ENCODE measurements at regions not wholly inside any gene's neighbourhood (a gene's known extent, or its start where the extent isn't known, plus 50 kb on each side); places are given as distances from the start of the nearest gene placed in this dataset.
"Not testable (repeated sequence)": the region's sequence is repeated elsewhere in the genome, so short reads cannot be mapped to it uniquely, and the experiment has no call there.

- DNase-seq (ENCODE audit: low spot score), result not testable (repeated sequence)
These were observed 557.8 kb upstream of the C16orf82 start for GRCh38 chr16:26508946-26509345.

- no peak for DNase-seq (ENCODE audit: low spot score)
These were observed 555.8 kb upstream of the C16orf82 start for GRCh38 chr16:26510924-26511323.

GRCh38 chr16:26511463-26511862, 555.3 kb upstream of the C16orf82 start:
- no peak for DNase-seq (ENCODE audit: low spot score)

GRCh38 chr16:26521626-26522025, 545.1 kb upstream of the C16orf82 start:
- no peak for DNase-seq (ENCODE audit: low spot score)

GRCh38 chr16:26524281-26524680, 542.4 kb upstream of the C16orf82 start:
- no peak for DNase-seq (ENCODE audit: low spot score)

GRCh38 chr16:26524846-26525245, 541.9 kb upstream of the C16orf82 start:
- no peak for DNase-seq (ENCODE audit: low spot score)

- DNase-seq (ENCODE audit: low spot score), result no peak
These were observed 540.9 kb upstream of the C16orf82 start for GRCh38 chr16:26525856-26526255.

GRCh38 chr16:26526633-26527032, 540.1 kb upstream of the C16orf82 start:
- no peak for DNase-seq (ENCODE audit: low spot score)

- no peak for DNase-seq (ENCODE audit: low spot score)
These were observed 536.0 kb upstream of the C16orf82 start for GRCh38 chr16:26530584-26531289.

GRCh38 chr16:26531290-26531730, 535.4 kb upstream of the C16orf82 start:
- DNase-seq (ENCODE audit: low spot score), result no peak

GRCh38 chr16:26532456-26532855, 534.3 kb upstream of the C16orf82 start:
- no peak for DNase-seq (ENCODE audit: low spot score)

GRCh38 chr16:26542198-26542597, 524.5 kb upstream of the C16orf82 start:
- DNase-seq (ENCODE audit: low spot score), result no peak

- DNase-seq (ENCODE audit: low spot score), result no peak
These were observed 520.2 kb upstream of the C16orf82 start for GRCh38 chr16:26546573-26546972.

GRCh38 chr16:26547681-26548080, 519.0 kb upstream of the C16orf82 start:
- DNase-seq (ENCODE audit: low spot score), result no peak

GRCh38 chr16:26550111-26550610, 516.6 kb upstream of the C16orf82 start:
- peak; percentile 24 for DNase-seq (ENCODE audit: low spot score)

GRCh38 chr16:26554030-26554429, 512.7 kb upstream of the C16orf82 start:
- DNase-seq (ENCODE audit: low spot score), result no peak

- DNase-seq (ENCODE audit: low spot score), result no peak
These were observed 505.4 kb upstream of the C16orf82 start for GRCh38 chr16:26561303-26561702.

GRCh38 chr16:26563018-26563417, 503.7 kb upstream of the C16orf82 start:
- DNase-seq (ENCODE audit: low spot score), result no peak

GRCh38 chr16:26567356-26567755, 499.4 kb upstream of the C16orf82 start:
- DNase-seq (ENCODE audit: low spot score), result no peak

GRCh38 chr16:26569793-26570192, 496.9 kb upstream of the C16orf82 start:
- DNase-seq (ENCODE audit: low spot score), result no peak

- DNase-seq (ENCODE audit: low spot score), result no peak
These were observed 488.0 kb upstream of the C16orf82 start for GRCh38 chr16:26578748-26579147.

GRCh38 chr16:26583803-26584202, 482.9 kb upstream of the C16orf82 start:
- no peak for DNase-seq (ENCODE audit: low spot score)

GRCh38 chr16:26593700-26594099, 473.0 kb upstream of the C16orf82 start:
- DNase-seq (ENCODE audit: low spot score), result no peak

- DNase-seq (ENCODE audit: low spot score), result no peak
These were observed 472.1 kb upstream of the C16orf82 start for GRCh38 chr16:26594666-26595065.

Data from putamen (tissue), 1 donor.